H1 (cell line): ENCODE measurements at regions not wholly inside any gene's neighbourhood (a gene's known extent, or its start where the extent isn't known, plus 50 kb on each side); places are given as distances from the start of the nearest gene placed in this dataset.

Source experiments
- CHD7 ChIP-seq: fragments of 300-600 bp; sonication (generic); IDR thresholded peaks from 2 replicates; pipeline ENCODE4 v1.7.1; 2012; ENCODE audit warnings: low read length, moderate library complexity, mild to moderate bottlenecking, inconsistent platforms; ENCODE audit not compliant: insufficient replicate concordance
- EZH2 ChIP-seq: fragments of 200-600 bp; sonication (generic); IDR thresholded peaks from 2 replicates; pipeline ENCODE4 v1.7.1; 2012; ENCODE audit warnings: low read depth, mild to moderate bottlenecking, moderate library complexity, low read length, inconsistent platforms; ENCODE audit not compliant: severe bottlenecking
- GABPA ChIP-seq: IDR thresholded peaks from 2 replicates; pipeline ENCODE4 v1.6.1; 2011; ENCODE audit warnings: mild to moderate bottlenecking, low read length, moderate library complexity, borderline replicate concordance; ENCODE audit not compliant: insufficient read depth
- GTF2F1 ChIP-seq: IDR thresholded peaks from 2 replicates; pipeline ENCODE4 v1.6.1; 2012; ENCODE audit warnings: low read depth, low read length, improper control_type of control experiment, borderline replicate concordance
- KDM1A ChIP-seq: fragments of 200-600, 300-600 bp; sonication (generic); IDR thresholded peaks from 2 replicates; pipeline ENCODE4 v1.7.1; 2016; ENCODE audit warnings: mild to moderate bottlenecking, low read length, borderline replicate concordance
- NANOG ChIP-seq: IDR thresholded peaks from 2 replicates; pipeline ENCODE4 v1.6.1; 2011; ENCODE audit warnings: low read length, low read depth, mild to moderate bottlenecking, inconsistent platforms; ENCODE audit not compliant: insufficient read depth, poor library complexity, severe bottlenecking
- ZNF274 ChIP-seq: IDR thresholded peaks from 2 replicates; pipeline ENCODE4 v1.7.0; 2012; ENCODE audit warnings: low read length, borderline replicate concordance; ENCODE audit errors: extremely low read depth
- TF ChIP-seq, protein P1 (sequence below): IDR thresholded peaks from 2 replicates; pipeline ENCODE4 v1.6.1; 2012; ENCODE audit warnings: low read length, inconsistent platforms
- TF ChIP-seq, protein P2 (sequence below): IDR thresholded peaks from 2 replicates; pipeline ENCODE4 v1.6.1; 2011; ENCODE audit warnings: low read depth, mild to moderate bottlenecking, low read length; ENCODE audit not compliant: insufficient read depth

DNA sequence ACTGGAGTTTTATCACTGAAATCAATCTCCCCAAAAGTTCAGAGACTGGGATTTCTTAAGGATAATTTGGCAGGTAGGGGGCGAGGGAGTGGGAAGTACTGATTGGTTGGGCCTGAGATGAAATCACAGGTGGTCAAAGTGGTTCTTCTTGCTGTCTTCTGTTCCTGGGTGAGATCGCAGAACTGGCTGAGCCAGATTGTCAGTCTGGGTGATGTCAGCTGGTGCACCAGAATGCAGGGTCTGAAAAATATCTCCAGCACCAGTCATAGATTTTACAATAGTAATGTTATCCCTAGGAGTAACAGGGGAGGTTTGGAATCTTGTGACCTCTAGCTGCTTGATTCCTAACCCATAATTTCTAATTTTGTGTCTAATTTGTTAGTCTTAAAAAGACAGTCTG, 86.7 kb upstream of the SLC25A36 start (continued):
- TF ChIP-seq CHD7, result no peak
- no peak for TF ChIP-seq NANOG
- TF ChIP-seq GABPA, result no peak
- TF ChIP-seq GTF2F1, result no peak
- TF ChIP-seq, protein P1, sequence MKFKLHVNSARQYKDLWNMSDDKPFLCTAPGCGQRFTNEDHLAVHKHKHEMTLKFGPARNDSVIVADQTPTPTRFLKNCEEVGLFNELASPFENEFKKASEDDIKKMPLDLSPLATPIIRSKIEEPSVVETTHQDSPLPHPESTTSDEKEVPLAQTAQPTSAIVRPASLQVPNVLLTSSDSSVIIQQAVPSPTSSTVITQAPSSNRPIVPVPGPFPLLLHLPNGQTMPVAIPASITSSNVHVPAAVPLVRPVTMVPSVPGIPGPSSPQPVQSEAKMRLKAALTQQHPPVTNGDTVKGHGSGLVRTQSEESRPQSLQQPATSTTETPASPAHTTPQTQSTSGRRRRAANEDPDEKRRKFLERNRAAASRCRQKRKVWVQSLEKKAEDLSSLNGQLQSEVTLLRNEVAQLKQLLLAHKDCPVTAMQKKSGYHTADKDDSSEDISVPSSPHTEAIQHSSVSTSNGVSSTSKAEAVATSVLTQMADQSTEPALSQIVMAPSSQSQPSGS, result no peak
- TF ChIP-seq ZNF274, result no peak
- no peak for TF ChIP-seq KDM1A
- TF ChIP-seq EZH2, result no peak
- TF ChIP-seq, protein P2, sequence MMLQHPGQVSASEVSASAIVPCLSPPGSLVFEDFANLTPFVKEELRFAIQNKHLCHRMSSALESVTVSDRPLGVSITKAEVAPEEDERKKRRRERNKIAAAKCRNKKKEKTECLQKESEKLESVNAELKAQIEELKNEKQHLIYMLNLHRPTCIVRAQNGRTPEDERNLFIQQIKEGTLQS, result no peak
